Colonic mucosa (tissue), 4 donors: ENCODE measurements at regions not wholly inside any gene's neighbourhood (a gene's known extent, or its start where the extent isn't known, plus 50 kb on each side); places are given as distances from the start of the nearest gene placed in this dataset.

Experiments
- DNase-seq: peaks from one replicate; pipeline ENCODE4 v3.0.0-alpha.2; 2020
- H3K27ac ChIP-seq: fragments of 200-600 bp; one replicate; pipeline ENCODE4 v1.8.0; 2021
- H3K27me3 ChIP-seq: fragments of 200-600 bp; one replicate; pipeline ENCODE4 v1.8.0; 2021
- H3K36me3 ChIP-seq: fragments of 200-600 bp; one replicate; pipeline ENCODE4 v1.8.0; 2021
- H3K4me1 ChIP-seq: fragments of 200-600 bp; one replicate; pipeline ENCODE4 v1.8.0; 2021; ENCODE audit warnings: mild to moderate bottlenecking
- H3K4me3 ChIP-seq: fragments of 200-600 bp; one replicate; pipeline ENCODE4 v1.8.0; 2021
- H3K9ac ChIP-seq, 2 donors: one replicate each; pipeline ENCODE4 v1.7.0; 2013; ENCODE audit warnings: control low read depth in 2 of 2, low read depth in 2 of 2, low read length in 2 of 2
- H3K9me3 ChIP-seq: fragments of 200-600 bp; one replicate; pipeline ENCODE4 v1.8.0; 2021
- CTCF ChIP-seq: fragments of 200-600 bp; IDR thresholded peaks from one replicate; pipeline ENCODE4 v1.8.0; 2022; ENCODE audit warnings: antibody characterized with exemption, mild to moderate bottlenecking
- intact Hi-C: fragments of 100-400 bp; cut with DNase I; formaldehyde crosslinking; loops from one replicate; pipeline ENCODE4 v1.14.1; 2022
- donor health status: healthy.
- donor health status: DM: no; HTN: no; CAD: no.
- donor health status: DM: no; HTN: no; CAD: no.

DNA sequence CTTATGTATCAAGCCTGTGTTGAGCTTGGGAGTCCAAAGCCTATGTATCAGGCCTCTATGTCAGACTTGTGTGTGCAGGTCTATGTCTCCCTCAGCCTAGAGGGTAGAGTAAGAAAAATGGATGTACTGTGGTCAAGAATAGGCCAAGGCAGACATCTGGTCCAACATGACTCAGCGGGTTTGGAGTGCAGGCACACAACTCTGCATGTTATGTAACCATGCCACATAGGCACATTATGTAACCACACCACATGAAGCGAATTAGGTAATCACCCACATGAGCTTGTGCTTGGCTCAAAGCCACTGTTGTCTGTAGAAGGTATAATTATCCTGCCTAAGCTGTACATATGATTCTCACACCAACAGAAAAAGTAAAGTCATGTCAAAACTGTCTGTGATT is 1190.5 kb upstream of the EYS start:
- H3K9me3 ChIP-seq: no peaks in the 10 kb centered on the region
- intact Hi-C loops: no loop called here
- H3K4me1 ChIP-seq: no peaks in the 10 kb centered on the region
- no peak overlapping the region for H3K27ac ChIP-seq
- no peaks in the 10 kb centered on the region for H3K36me3 ChIP-seq
- TF ChIP-seq CTCF: no peak
- no peak overlapping the region for H3K4me3 ChIP-seq
- H3K9ac ChIP-seq: no peak overlapping the region
- no peak for DNase-seq
- no peaks in the 10 kb centered on the region for H3K27me3 ChIP-seq

DNA sequence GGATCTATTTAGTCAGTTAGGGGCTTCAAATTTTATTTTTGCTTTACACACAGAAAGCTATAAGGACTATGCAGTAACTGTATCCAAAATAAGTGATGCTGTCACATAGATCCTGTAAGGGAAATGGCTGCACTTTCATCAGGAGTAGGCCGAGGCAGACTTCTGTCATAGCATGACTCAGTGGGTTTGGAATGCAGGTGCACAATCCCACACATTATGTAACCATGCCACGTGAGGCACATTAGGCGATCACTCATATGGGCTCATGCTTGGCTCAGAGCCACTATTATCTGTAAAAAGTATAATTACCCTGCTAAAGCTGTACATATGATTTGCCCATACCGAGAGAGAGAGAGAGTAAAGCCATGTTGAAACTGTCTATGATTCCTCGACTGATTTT is 1189.4 kb upstream of the EYS start:
- no peak for TF ChIP-seq CTCF
- H3K9ac ChIP-seq: no peak overlapping the region
- no peak for DNase-seq
- H3K9me3 ChIP-seq: no peaks in the 10 kb centered on the region
- no peaks in the 10 kb centered on the region for H3K27me3 ChIP-seq
- intact Hi-C loops: no loop called here
- no peaks in the 10 kb centered on the region for H3K36me3 ChIP-seq
- H3K4me1 ChIP-seq: no peaks in the 10 kb centered on the region
- no peak overlapping the region for H3K4me3 ChIP-seq
- H3K27ac ChIP-seq: no peak overlapping the region

- Histone ChIP-seq H3K27me3 (no peaks in the 10 kb centered on the region), H3K9ac (no peak overlapping the region), H3K4me3 (no peak overlapping the region), H3K27ac (no peak overlapping the region), H3K36me3 (no peaks in the 10 kb centered on the region), H3K9me3 (no peaks in the 10 kb centered on the region), H3K4me1 (no peaks in the 10 kb centered on the region)
- intact Hi-C loops: no loop called here
- no peak for DNase-seq
- no peak for TF ChIP-seq CTCF
These were observed 1176.4 kb upstream of the EYS start for GRCh38 chr6:66883453-66883852.

GRCh38 chr6:66866801-66867200 is 1159.8 kb upstream of the EYS start:
- no peak for DNase-seq
- H3K27ac ChIP-seq: no peak overlapping the region
- H3K4me1 ChIP-seq: no peaks in the 10 kb centered on the region
- intact Hi-C loops: no loop called here
- H3K9ac ChIP-seq: no peak overlapping the region
- H3K36me3 ChIP-seq: no peaks in the 10 kb centered on the region
- no peak overlapping the region for H3K4me3 ChIP-seq
- no peaks in the 10 kb centered on the region for H3K9me3 ChIP-seq
- H3K27me3 ChIP-seq: no peaks in the 10 kb centered on the region
- TF ChIP-seq CTCF: no peak

GRCh38 chr6:66865771-66866170 is 1158.7 kb upstream of the EYS start:
- Histone ChIP-seq H3K4me3 (no peak overlapping the region), H3K27me3 (no peaks in the 10 kb centered on the region), H3K9ac (no peak overlapping the region), H3K36me3 (no peaks in the 10 kb centered on the region), H3K27ac (no peak overlapping the region), H3K4me1 (no peaks in the 10 kb centered on the region), H3K9me3 (no peaks in the 10 kb centered on the region)
- no peak for TF ChIP-seq CTCF
- no peak for DNase-seq
- intact Hi-C loops: no loop called here

DNA sequence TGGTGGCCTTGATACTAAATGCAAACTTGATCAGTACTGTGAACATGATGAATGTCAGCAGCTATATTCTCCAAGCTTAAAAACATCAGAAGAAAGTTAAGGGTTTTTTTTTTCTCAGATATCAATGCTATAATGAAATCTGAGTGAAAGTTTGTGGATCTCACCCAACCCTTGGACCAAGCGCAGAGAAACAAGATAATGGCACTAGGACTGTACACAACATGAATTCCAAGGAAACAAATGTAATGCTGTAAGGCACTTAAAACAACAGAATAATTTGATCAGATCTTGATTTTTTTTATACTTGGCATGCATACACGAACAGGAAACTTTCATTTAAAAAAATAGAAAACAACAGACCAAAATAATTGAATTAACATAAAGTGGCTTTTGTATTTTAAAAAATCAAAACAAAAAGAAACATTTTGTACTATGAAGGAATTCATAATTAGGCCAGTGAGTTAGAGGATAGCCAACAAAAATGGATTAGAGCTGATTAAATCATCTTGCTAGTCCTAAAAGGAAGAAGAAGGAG is 1154.0 kb upstream of the EYS start:
- no peak overlapping the region for H3K9ac ChIP-seq
- intact Hi-C loops: no loop called here
- no peaks in the 10 kb centered on the region for H3K27me3 ChIP-seq
- DNase-seq: no peak
- no peak overlapping the region for H3K27ac ChIP-seq
- no peak for TF ChIP-seq CTCF
- H3K9me3 ChIP-seq: no peaks in the 10 kb centered on the region
- no peak overlapping the region for H3K4me3 ChIP-seq
- H3K4me1 ChIP-seq: no peaks in the 10 kb centered on the region
- no peaks in the 10 kb centered on the region for H3K36me3 ChIP-seq
